Activated CD4-positive, alpha-beta T cell treated with anti-CD3 and anti-CD28 coated beads, Interleukin-2, amount 10 ng/mL, durations not matched to agents 24 days and 14 days (primary cell): ENCODE measurements at regions not wholly inside any gene's neighbourhood (a gene's known extent, or its start where the extent isn't known, plus 50 kb on each side); places are given as distances from the start of the nearest gene placed in this dataset.

Source experiments
- DNase-seq: peaks from one replicate; pipeline ENCODE4 v3.0.0; 2022
- H3K27ac Mint-ChIP-seq: one replicate; pipeline ENCODE4 v1.8.0; 2022; ENCODE audit warnings: mild to moderate bottlenecking, mixed read lengths
- H3K27me3 Mint-ChIP-seq: one replicate; pipeline ENCODE4 v1.8.0; 2022; ENCODE audit warnings: mixed read lengths
- H3K36me3 Mint-ChIP-seq: one replicate; pipeline ENCODE4 v1.8.0; 2022; ENCODE audit warnings: low read depth, mild to moderate bottlenecking, mixed read lengths
- H3K4me1 Mint-ChIP-seq: one replicate; pipeline ENCODE4 v1.8.0; 2021; ENCODE audit warnings: mixed read lengths
- H3K4me3 Mint-ChIP-seq: one replicate; pipeline ENCODE4 v1.8.0; 2022; ENCODE audit warnings: mild to moderate bottlenecking, moderate library complexity, mixed read lengths
- H3K9me3 Mint-ChIP-seq: one replicate; pipeline ENCODE4 v1.8.0; 2021; ENCODE audit warnings: mixed read lengths
- intact Hi-C: fragments of 100-400 bp; cut with micrococcal nuclease; formaldehyde crosslinking; loops from one replicate; pipeline ENCODE4 v1.15.1; 2023

GRCh38 chr6:145132709-145133108 is 602.6 kb downstream of the EPM2A start:
- Mint-ChIP-seq H3K27ac (no peak overlapping the region), H3K27me3 (peaks cover 1% of the 10 kb centered on the region), H3K36me3 (no peaks in the 10 kb centered on the region), H3K9me3 (no peaks in the 10 kb centered on the region), H3K4me1 (no peaks in the 10 kb centered on the region), H3K4me3 (no peak overlapping the region)
- DNase-seq: no peak
- intact Hi-C loops: no loop called here

GRCh38 chr6:145135702-145136101 is 599.6 kb downstream of the EPM2A start:
- Mint-ChIP-seq H3K4me3 (no peak overlapping the region), H3K36me3 (no peaks in the 10 kb centered on the region), H3K27ac (no peak overlapping the region), H3K27me3 (peaks cover 1% of the 10 kb centered on the region), H3K4me1 (no peaks in the 10 kb centered on the region), H3K9me3 (no peaks in the 10 kb centered on the region)
- peak; percentile 17 for DNase-seq
- intact Hi-C loops: no loop called here

GRCh38 chr6:145137425-145137824 is 597.9 kb downstream of the EPM2A start:
- peaks cover 1% of the 10 kb centered on the region for H3K27me3 Mint-ChIP-seq
- intact Hi-C loops: no loop called here
- no peaks in the 10 kb centered on the region for H3K4me1 Mint-ChIP-seq
- no peak overlapping the region for H3K27ac Mint-ChIP-seq
- no peaks in the 10 kb centered on the region for H3K36me3 Mint-ChIP-seq
- peak; percentile 9 for DNase-seq
- H3K9me3 Mint-ChIP-seq: no peaks in the 10 kb centered on the region
- H3K4me3 Mint-ChIP-seq: no peak overlapping the region

GRCh38 chr6:145138469-145139139 is 596.7 kb downstream of the EPM2A start:
- no peak for DNase-seq
- H3K27me3 Mint-ChIP-seq: peaks cover 1% of the 10 kb centered on the region
- no peak overlapping the region for H3K27ac Mint-ChIP-seq
- intact Hi-C loops: no loop called here
- H3K36me3 Mint-ChIP-seq: no peaks in the 10 kb centered on the region
- no peaks in the 10 kb centered on the region for H3K4me1 Mint-ChIP-seq
- H3K9me3 Mint-ChIP-seq: no peaks in the 10 kb centered on the region
- no peak overlapping the region for H3K4me3 Mint-ChIP-seq

- no peak for DNase-seq
- intact Hi-C loops: no loop called here
- no peak overlapping the region for H3K27ac Mint-ChIP-seq
- no peaks in the 10 kb centered on the region for H3K36me3 Mint-ChIP-seq
- no peaks in the 10 kb centered on the region for H3K9me3 Mint-ChIP-seq
- no peak overlapping the region for H3K4me3 Mint-ChIP-seq
- no peaks in the 10 kb centered on the region for H3K4me1 Mint-ChIP-seq
- peaks cover 1% of the 10 kb centered on the region for H3K27me3 Mint-ChIP-seq
These were observed 596.0 kb downstream of the EPM2A start for GRCh38 chr6:145139140-145139850.

- H3K4me3 Mint-ChIP-seq: no peak overlapping the region
- no peaks in the 10 kb centered on the region for H3K4me1 Mint-ChIP-seq
- peaks cover 1% of the 10 kb centered on the region for H3K27me3 Mint-ChIP-seq
- no peaks in the 10 kb centered on the region for H3K9me3 Mint-ChIP-seq
- H3K36me3 Mint-ChIP-seq: no peaks in the 10 kb centered on the region
- DNase-seq: no peak
- intact Hi-C loops: no loop called here
- H3K27ac Mint-ChIP-seq: no peak overlapping the region
These were observed 595.4 kb downstream of the EPM2A start for GRCh38 chr6:145139895-145140294.

GRCh38 chr6:145141572-145141971 is 593.7 kb downstream of the EPM2A start:
- intact Hi-C loops: no loop called here
- Mint-ChIP-seq H3K4me1 (no peaks in the 10 kb centered on the region), H3K9me3 (no peaks in the 10 kb centered on the region), H3K27me3 (peaks cover 1% of the 10 kb centered on the region), H3K27ac (no peak overlapping the region), H3K36me3 (no peaks in the 10 kb centered on the region), H3K4me3 (no peak overlapping the region)
- no peak for DNase-seq

- Mint-ChIP-seq H3K4me3 (no peak overlapping the region), H3K4me1 (no peaks in the 10 kb centered on the region), H3K27ac (no peak overlapping the region), H3K27me3 (peaks cover 1% of the 10 kb centered on the region), H3K36me3 (no peaks in the 10 kb centered on the region), H3K9me3 (no peaks in the 10 kb centered on the region)
- intact Hi-C loops: no loop called here
- DNase-seq: no peak
These were observed 592.4 kb downstream of the EPM2A start for GRCh38 chr6:145142958-145143357.

GRCh38 chr6:145143379-145143778 is 591.9 kb downstream of the EPM2A start:
- Mint-ChIP-seq H3K36me3 (no peaks in the 10 kb centered on the region), H3K4me1 (no peaks in the 10 kb centered on the region), H3K27ac (no peak overlapping the region), H3K9me3 (no peaks in the 10 kb centered on the region), H3K27me3 (peaks cover 1% of the 10 kb centered on the region), H3K4me3 (no peak overlapping the region)
- no peak for DNase-seq
- intact Hi-C loops: no loop called here

GRCh38 chr6:145147559-145147958 is 587.8 kb downstream of the EPM2A start:
- DNase-seq: no peak
- Mint-ChIP-seq H3K27me3 (peaks cover 5% of the 10 kb centered on the region), H3K4me3 (no peak overlapping the region), H3K27ac (no peak overlapping the region), H3K4me1 (no peaks in the 10 kb centered on the region), H3K9me3 (no peaks in the 10 kb centered on the region), H3K36me3 (no peaks in the 10 kb centered on the region)
- intact Hi-C loops: no loop called here

- Mint-ChIP-seq H3K36me3 (no peaks in the 10 kb centered on the region), H3K27me3 (peaks cover 5% of the 10 kb centered on the region), H3K9me3 (no peaks in the 10 kb centered on the region), H3K27ac (no peak overlapping the region), H3K4me3 (no peak overlapping the region), H3K4me1 (no peaks in the 10 kb centered on the region)
- intact Hi-C loops: no loop called here
- DNase-seq: no peak
These were observed 587.2 kb downstream of the EPM2A start for GRCh38 chr6:145147981-145148749.

GRCh38 chr6:145148776-145149175 is 586.5 kb downstream of the EPM2A start:
- H3K9me3 Mint-ChIP-seq: no peaks in the 10 kb centered on the region
- H3K27me3 Mint-ChIP-seq: peaks cover 5% of the 10 kb centered on the region
- H3K4me1 Mint-ChIP-seq: no peaks in the 10 kb centered on the region
- intact Hi-C loops: no loop called here
- no peak overlapping the region for H3K27ac Mint-ChIP-seq
- DNase-seq: no peak
- no peaks in the 10 kb centered on the region for H3K36me3 Mint-ChIP-seq
- no peak overlapping the region for H3K4me3 Mint-ChIP-seq

- intact Hi-C loops: no loop called here
- no peak for DNase-seq
- Mint-ChIP-seq H3K27ac (no peak overlapping the region), H3K36me3 (no peaks in the 10 kb centered on the region), H3K27me3 (peaks cover 5% of the 10 kb centered on the region), H3K4me3 (no peak overlapping the region), H3K4me1 (no peaks in the 10 kb centered on the region), H3K9me3 (no peaks in the 10 kb centered on the region)
These were observed 583.7 kb downstream of the EPM2A start for GRCh38 chr6:145151624-145152023.

GRCh38 chr6:145153495-145153894 is 581.8 kb downstream of the EPM2A start:
- Mint-ChIP-seq H3K27me3 (peaks cover 3% of the 10 kb centered on the region), H3K36me3 (no peaks in the 10 kb centered on the region), H3K4me1 (no peaks in the 10 kb centered on the region), H3K4me3 (no peak overlapping the region), H3K9me3 (peaks cover 1% of the 10 kb centered on the region), H3K27ac (no peak overlapping the region)
- DNase-seq: no peak
- intact Hi-C loops: no loop called here
